Calu3 (cell line): ENCODE measurements at regions not wholly inside any gene's neighbourhood (a gene's known extent, or its start where the extent isn't known, plus 50 kb on each side); places are given as distances from the start of the nearest gene placed in this dataset.

ENCODE experiments used
- BruUV-seq: library from RNA; stranded (reverse); fragments of 400-500 nt; replicated peaks from 2 replicates; lab custom pipeline; 2021; lab: Mats Ljungman, UMichigan
- CTCF ChIA-PET: fragments of 300-600 bp; sonication (Branson Sonifier 250); formaldehyde crosslinking; loops from one replicate; lab custom pipeline; 2022; ENCODE audit warnings: antibody characterized with exemption; lab: Charles Lee
- DNase-seq: peaks from one replicate; pipeline ENCODE4 v3.0.0; 2022
- H3K27ac Mint-ChIP-seq: one replicate; pipeline ENCODE4 v1.8.0; 2022; ENCODE audit warnings: mixed read lengths; ENCODE audit not compliant: unreplicated experiment
- H3K27me3 Mint-ChIP-seq: one replicate; pipeline ENCODE4 v1.8.0; 2022; ENCODE audit warnings: mixed read lengths; ENCODE audit not compliant: unreplicated experiment
- H3K36me3 Mint-ChIP-seq: one replicate; pipeline ENCODE4 v1.8.0; 2022; ENCODE audit warnings: mild to moderate bottlenecking, moderate library complexity, mixed read lengths; ENCODE audit not compliant: insufficient read depth, unreplicated experiment
- H3K4me1 Mint-ChIP-seq: one replicate; pipeline ENCODE4 v1.8.0; 2022; ENCODE audit warnings: mild to moderate bottlenecking, low read depth, mixed read lengths; ENCODE audit not compliant: unreplicated experiment
- H3K4me3 Mint-ChIP-seq: one replicate; pipeline ENCODE4 v1.8.0; 2022; ENCODE audit warnings: mild to moderate bottlenecking, low read depth, moderate library complexity, mixed read lengths; ENCODE audit not compliant: unreplicated experiment
- H3K9me3 Mint-ChIP-seq: one replicate; pipeline ENCODE4 v1.8.0; 2022; ENCODE audit warnings: low read depth, mixed read lengths; ENCODE audit not compliant: unreplicated experiment
- CTCF ChIP-seq: fragments of 200-600 bp; IDR thresholded peaks from one replicate; pipeline ENCODE4 v1.8.0; 2022; ENCODE audit warnings: antibody characterized with exemption; ENCODE audit not compliant: unreplicated experiment
- intact Hi-C: fragments of 100-400 bp; cut with micrococcal nuclease; formaldehyde crosslinking; loops from one replicate; pipeline ENCODE4 v1.10.0; 2022; ENCODE audit not compliant: unreplicated experiment

GRCh38 chr1:170367615-170368014 is 164.4 kb upstream of the GORAB start:
- BruUV-seq, result no TSS peak
- Mint-ChIP-seq H3K9me3 (peaks cover 8% of the 10 kb centered on the region), H3K4me1 (no peaks in the 10 kb centered on the region), H3K27ac (no peak overlapping the region), H3K36me3 (no peaks in the 10 kb centered on the region), H3K27me3 (no peaks in the 10 kb centered on the region), H3K4me3 (no peak overlapping the region)
- CTCF ChIA-PET, result no interaction called here
- intact Hi-C loops, result no loop called here
- DNase-seq, result no peak
- no peak for TF ChIP-seq CTCF

GRCh38 chr1:170369000-170369399 is 163.0 kb upstream of the GORAB start:
- intact Hi-C loops, result no loop called here

GRCh38 chr1:170369417-170369816 is 162.5 kb upstream of the GORAB start:
- Mint-ChIP-seq H3K4me1 (no peaks in the 10 kb centered on the region), H3K36me3 (no peaks in the 10 kb centered on the region), H3K9me3 (peaks cover 4% of the 10 kb centered on the region), H3K4me3 (no peak overlapping the region), H3K27ac (no peak overlapping the region), H3K27me3 (no peaks in the 10 kb centered on the region)
- intact Hi-C loops, result no loop called here
- CTCF ChIA-PET, result no interaction called here
- DNase-seq, result no peak
- no TSS peak for BruUV-seq
- no peak for TF ChIP-seq CTCF

More at GRCh38 chr1:170369000-170369399, 163.0 kb upstream of the GORAB start:
- TF ChIP-seq CTCF, result no peak
- CTCF ChIA-PET, result no interaction called here
- H3K27ac Mint-ChIP-seq, result no peak overlapping the region
- no peaks in the 10 kb centered on the region for H3K27me3 Mint-ChIP-seq
- no peaks in the 10 kb centered on the region for H3K4me1 Mint-ChIP-seq
- H3K9me3 Mint-ChIP-seq, result peaks cover 7% of the 10 kb centered on the region
- no peak for DNase-seq
- no TSS peak for BruUV-seq
- no peak overlapping the region for H3K4me3 Mint-ChIP-seq
- no peaks in the 10 kb centered on the region for H3K36me3 Mint-ChIP-seq

- no TSS peak for BruUV-seq
- no peak for TF ChIP-seq CTCF
- H3K36me3 Mint-ChIP-seq, result no peaks in the 10 kb centered on the region
- no peak overlapping the region for H3K27ac Mint-ChIP-seq
- no peak for DNase-seq
- H3K9me3 Mint-ChIP-seq, result peaks cover 4% of the 10 kb centered on the region
- intact Hi-C loops, result no loop called here
- H3K27me3 Mint-ChIP-seq, result no peaks in the 10 kb centered on the region
- H3K4me3 Mint-ChIP-seq, result no peak overlapping the region
- CTCF ChIA-PET, result no interaction called here
- no peaks in the 10 kb centered on the region for H3K4me1 Mint-ChIP-seq
Measured at GRCh38 chr1:170370087-170370486, 161.9 kb upstream of the GORAB start.
